ENCODE measurements at regions not wholly inside any gene's neighbourhood (a gene's known extent, or its start where the extent isn't known, plus 50 kb on each side); places are given as distances from the start of the nearest gene placed in this dataset.

DNA sequence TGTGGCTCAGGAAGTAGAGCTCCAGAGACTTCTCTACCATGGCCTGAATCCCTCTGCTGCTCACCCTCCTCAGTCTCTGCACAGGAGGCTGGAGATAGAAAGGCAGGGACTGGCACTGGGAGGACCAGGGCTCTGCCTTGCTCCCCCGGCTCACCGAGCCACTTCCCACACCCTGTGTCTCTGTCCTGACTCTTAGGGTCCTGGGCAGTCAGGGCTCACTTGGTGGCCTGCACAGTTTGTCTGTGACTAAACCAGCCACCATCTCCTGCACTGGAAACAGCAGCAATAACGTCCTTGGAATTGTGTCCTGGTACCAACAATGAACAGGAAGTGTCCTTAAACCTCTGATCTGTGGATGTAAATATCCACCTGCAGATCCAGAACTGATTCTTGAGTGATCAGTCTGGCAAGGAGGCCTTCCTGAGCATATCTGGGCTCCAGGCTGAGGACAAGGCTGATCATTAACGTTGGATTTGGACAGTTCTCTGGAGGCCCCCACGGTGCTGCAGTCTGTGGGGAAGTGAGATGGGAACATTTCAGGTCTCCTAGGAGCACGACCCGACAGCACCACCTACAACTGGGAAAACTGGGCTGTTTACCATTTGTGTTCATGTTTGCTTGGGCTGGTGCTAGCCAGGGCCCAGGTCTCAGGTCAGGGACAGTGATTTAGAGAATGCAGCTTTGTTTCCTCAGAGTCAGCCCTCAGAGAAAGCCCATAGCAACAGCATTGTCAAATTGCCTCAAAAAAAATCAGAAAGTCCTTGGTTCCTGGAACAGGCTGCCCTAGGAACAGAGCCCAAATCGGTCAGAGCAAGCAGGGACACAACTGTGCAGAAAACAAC, 82.5 kb downstream of the ZNF280B start (continued):
- TF ChIP-seq, protein P1, sequence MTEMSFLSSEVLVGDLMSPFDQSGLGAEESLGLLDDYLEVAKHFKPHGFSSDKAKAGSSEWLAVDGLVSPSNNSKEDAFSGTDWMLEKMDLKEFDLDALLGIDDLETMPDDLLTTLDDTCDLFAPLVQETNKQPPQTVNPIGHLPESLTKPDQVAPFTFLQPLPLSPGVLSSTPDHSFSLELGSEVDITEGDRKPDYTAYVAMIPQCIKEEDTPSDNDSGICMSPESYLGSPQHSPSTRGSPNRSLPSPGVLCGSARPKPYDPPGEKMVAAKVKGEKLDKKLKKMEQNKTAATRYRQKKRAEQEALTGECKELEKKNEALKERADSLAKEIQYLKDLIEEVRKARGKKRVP (CRISPR knock-in tag; IDR thresholded peaks at IDR 0.05): no peak
- TF ChIP-seq ZNF263 (CRISPR knock-in tag; IDR thresholded peaks at IDR 0.05) (peak; percentile 62; the same call in 1 of the 2 replicates), ZNF788 (CRISPR knock-in tag; IDR thresholded peaks at IDR 0.05; ENCODE audit: borderline replicate concordance) (no peak), ZNF441 (CRISPR knock-in tag; IDR thresholded peaks at IDR 0.05; ENCODE audit: borderline replicate concordance) (no peak), GLI4 (CRISPR knock-in tag; IDR thresholded peaks at IDR 0.05; ENCODE audit: borderline replicate concordance) (no peak), MBD4 (IDR thresholded peaks at IDR 0.05; ENCODE audit: borderline replicate concordance, low read length) (no peak), NR2F6 (IDR thresholded peaks at IDR 0.05) (peak; percentile 62), NR2F6 (CRISPR knock-in tag; IDR thresholded peaks at IDR 0.05) (peak; percentile 85), MAFG (CRISPR knock-in tag; IDR thresholded peaks at IDR 0.05) (no peak), ZNF296 (CRISPR knock-in tag; conservative IDR thresholded peaks at IDR 0.05) (no peak), NCOR1 (IDR thresholded peaks at IDR 0.05; ENCODE audit: borderline replicate concordance, low read length) (no peak), SP140L (CRISPR knock-in tag; IDR thresholded peaks at IDR 0.05; ENCODE audit: borderline replicate concordance) (no peak), CHCHD3 (CRISPR knock-in tag; IDR thresholded peaks at IDR 0.05) (no peak), JUND (CRISPR knock-in tag; IDR thresholded peaks at IDR 0.05) (no peak)
- TF ChIP-seq, protein P2, sequence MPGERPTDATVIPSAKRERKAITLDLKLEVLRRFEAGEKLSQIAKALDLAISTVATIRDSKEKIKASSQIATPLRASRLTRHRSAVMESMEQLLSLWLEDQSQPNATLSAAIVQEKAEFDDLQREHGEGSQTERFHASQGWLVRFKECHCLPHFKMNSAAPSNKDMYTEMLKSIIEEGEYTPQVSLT (CRISPR knock-in tag; IDR thresholded peaks at IDR 0.05; ENCODE audit: borderline replicate concordance, low read depth): no peak
- TF ChIP-seq, protein P3, sequence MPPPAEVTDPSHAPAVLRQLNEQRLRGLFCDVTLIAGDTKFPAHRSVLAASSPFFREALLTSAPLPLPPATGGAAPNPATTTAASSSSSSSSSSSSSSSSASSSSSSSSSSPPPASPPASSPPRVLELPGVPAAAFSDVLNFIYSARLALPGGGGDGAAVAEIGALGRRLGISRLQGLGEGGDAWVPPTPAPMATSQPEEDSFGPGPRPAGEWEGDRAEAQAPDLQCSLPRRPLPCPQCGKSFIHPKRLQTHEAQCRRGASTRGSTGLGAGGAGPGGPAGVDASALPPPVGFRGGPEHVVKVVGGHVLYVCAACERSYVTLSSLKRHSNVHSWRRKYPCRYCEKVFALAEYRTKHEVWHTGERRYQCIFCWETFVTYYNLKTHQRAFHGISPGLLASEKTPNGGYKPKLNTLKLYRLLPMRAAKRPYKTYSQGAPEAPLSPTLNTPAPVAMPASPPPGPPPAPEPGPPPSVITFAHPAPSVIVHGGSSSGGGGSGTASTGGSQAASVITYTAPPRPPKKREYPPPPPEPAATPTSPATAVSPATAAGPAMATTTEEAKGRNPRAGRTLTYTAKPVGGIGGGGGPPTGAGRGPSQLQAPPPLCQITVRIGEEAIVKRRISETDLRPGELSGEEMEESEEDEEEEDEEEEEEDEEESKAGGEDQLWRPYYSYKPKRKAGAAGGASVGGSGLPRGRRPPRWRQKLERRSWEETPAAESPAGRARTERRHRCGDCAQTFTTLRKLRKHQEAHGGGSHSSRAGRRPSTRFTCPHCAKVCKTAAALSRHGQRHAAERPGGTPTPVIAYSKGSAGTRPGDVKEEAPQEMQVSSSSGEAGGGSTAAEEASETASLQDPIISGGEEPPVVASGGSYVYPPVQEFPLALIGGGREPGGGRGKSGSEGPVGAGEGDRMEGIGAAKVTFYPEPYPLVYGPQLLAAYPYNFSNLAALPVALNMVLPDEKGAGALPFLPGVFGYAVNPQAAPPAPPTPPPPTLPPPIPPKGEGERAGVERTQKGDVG (CRISPR knock-in tag; IDR thresholded peaks at IDR 0.05; ENCODE audit: borderline replicate concordance): no peak
- TF ChIP-seq, protein P4, sequence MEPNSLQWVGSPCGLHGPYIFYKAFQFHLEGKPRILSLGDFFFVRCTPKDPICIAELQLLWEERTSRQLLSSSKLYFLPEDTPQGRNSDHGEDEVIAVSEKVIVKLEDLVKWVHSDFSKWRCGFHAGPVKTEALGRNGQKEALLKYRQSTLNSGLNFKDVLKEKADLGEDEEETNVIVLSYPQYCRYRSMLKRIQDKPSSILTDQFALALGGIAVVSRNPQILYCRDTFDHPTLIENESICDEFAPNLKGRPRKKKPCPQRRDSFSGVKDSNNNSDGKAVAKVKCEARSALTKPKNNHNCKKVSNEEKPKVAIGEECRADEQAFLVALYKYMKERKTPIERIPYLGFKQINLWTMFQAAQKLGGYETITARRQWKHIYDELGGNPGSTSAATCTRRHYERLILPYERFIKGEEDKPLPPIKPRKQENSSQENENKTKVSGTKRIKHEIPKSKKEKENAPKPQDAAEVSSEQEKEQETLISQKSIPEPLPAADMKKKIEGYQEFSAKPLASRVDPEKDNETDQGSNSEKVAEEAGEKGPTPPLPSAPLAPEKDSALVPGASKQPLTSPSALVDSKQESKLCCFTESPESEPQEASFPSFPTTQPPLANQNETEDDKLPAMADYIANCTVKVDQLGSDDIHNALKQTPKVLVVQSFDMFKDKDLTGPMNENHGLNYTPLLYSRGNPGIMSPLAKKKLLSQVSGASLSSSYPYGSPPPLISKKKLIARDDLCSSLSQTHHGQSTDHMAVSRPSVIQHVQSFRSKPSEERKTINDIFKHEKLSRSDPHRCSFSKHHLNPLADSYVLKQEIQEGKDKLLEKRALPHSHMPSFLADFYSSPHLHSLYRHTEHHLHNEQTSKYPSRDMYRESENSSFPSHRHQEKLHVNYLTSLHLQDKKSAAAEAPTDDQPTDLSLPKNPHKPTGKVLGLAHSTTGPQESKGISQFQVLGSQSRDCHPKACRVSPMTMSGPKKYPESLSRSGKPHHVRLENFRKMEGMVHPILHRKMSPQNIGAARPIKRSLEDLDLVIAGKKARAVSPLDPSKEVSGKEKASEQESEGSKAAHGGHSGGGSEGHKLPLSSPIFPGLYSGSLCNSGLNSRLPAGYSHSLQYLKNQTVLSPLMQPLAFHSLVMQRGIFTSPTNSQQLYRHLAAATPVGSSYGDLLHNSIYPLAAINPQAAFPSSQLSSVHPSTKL (CRISPR knock-in tag; IDR thresholded peaks at IDR 0.05): peak; percentile 74; the same call in 1 of the 2 replicates
- TF ChIP-seq, protein P5, sequence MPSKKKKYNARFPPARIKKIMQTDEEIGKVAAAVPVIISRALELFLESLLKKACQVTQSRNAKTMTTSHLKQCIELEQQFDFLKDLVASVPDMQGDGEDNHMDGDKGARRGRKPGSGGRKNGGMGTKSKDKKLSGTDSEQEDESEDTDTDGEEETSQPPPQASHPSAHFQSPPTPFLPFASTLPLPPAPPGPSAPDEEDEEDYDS (CRISPR knock-in tag; IDR thresholded peaks at IDR 0.05): no peak
- TF ChIP-seq, protein P6, sequence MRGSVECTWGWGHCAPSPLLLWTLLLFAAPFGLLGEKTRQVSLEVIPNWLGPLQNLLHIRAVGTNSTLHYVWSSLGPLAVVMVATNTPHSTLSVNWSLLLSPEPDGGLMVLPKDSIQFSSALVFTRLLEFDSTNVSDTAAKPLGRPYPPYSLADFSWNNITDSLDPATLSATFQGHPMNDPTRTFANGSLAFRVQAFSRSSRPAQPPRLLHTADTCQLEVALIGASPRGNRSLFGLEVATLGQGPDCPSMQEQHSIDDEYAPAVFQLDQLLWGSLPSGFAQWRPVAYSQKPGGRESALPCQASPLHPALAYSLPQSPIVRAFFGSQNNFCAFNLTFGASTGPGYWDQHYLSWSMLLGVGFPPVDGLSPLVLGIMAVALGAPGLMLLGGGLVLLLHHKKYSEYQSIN (CRISPR knock-in tag; IDR thresholded peaks at IDR 0.05; ENCODE audit: borderline replicate concordance): no peak

Measured in HepG2 (cell line).